ENCODE measurements at regions not wholly inside any gene's neighbourhood (a gene's known extent, or its start where the extent isn't known, plus 50 kb on each side); places are given as distances from the start of the nearest gene placed in this dataset.

GRCh38 chr2:207331674-207332073, 165.9 kb upstream of the KLF7 start:
- Mint-ChIP-seq H3K4me3 (ENCODE audit: low read depth, unreplicated experiment) (no peak overlapping the region), H3K36me3 (ENCODE audit: insufficient read depth, unreplicated experiment) (no peaks in the 10 kb centered on the region), H3K27ac (ENCODE audit: unreplicated experiment) (no peak overlapping the region), H3K4me1 (ENCODE audit: low read depth, unreplicated experiment) (no peaks in the 10 kb centered on the region), H3K9me3 (ENCODE audit: low read depth, unreplicated experiment) (no peaks in the 10 kb centered on the region), H3K27me3 (ENCODE audit: unreplicated experiment) (no peaks in the 10 kb centered on the region)
- intact Hi-C loops (cut with micrococcal nuclease; ENCODE audit: unreplicated experiment): no loop called here
- TF ChIP-seq CTCF (IDR thresholded peaks at IDR 0.05; ENCODE audit: unreplicated experiment): no peak
- CTCF ChIA-PET: no interaction called here
- BruUV-seq (replicated peaks): no TSS peak
- DNase-seq: no peak

- no peaks in the 10 kb centered on the region for H3K36me3 Mint-ChIP-seq (ENCODE audit: insufficient read depth, unreplicated experiment)
- no peak overlapping the region for H3K4me3 Mint-ChIP-seq (ENCODE audit: low read depth, unreplicated experiment)
- CTCF ChIA-PET: no interaction called here
- no peak for TF ChIP-seq CTCF (IDR thresholded peaks at IDR 0.05; ENCODE audit: unreplicated experiment)
- no peaks in the 10 kb centered on the region for H3K9me3 Mint-ChIP-seq (ENCODE audit: low read depth, unreplicated experiment)
- H3K4me1 Mint-ChIP-seq (ENCODE audit: low read depth, unreplicated experiment): no peaks in the 10 kb centered on the region
- H3K27me3 Mint-ChIP-seq (ENCODE audit: unreplicated experiment): no peaks in the 10 kb centered on the region
- intact Hi-C loops (cut with micrococcal nuclease; ENCODE audit: unreplicated experiment): no loop called here
- H3K27ac Mint-ChIP-seq (ENCODE audit: unreplicated experiment): no peak overlapping the region
- no TSS peak for BruUV-seq (replicated peaks)
- DNase-seq: no peak
Observed at GRCh38 chr2:207332480-207333212, 166.9 kb upstream of the KLF7 start.

GRCh38 chr2:207333599-207334300, 168.0 kb upstream of the KLF7 start:
- Mint-ChIP-seq H3K4me1 (ENCODE audit: low read depth, unreplicated experiment) (no peaks in the 10 kb centered on the region), H3K36me3 (ENCODE audit: insufficient read depth, unreplicated experiment) (no peaks in the 10 kb centered on the region), H3K27me3 (ENCODE audit: unreplicated experiment) (no peaks in the 10 kb centered on the region), H3K9me3 (ENCODE audit: low read depth, unreplicated experiment) (no peaks in the 10 kb centered on the region), H3K27ac (ENCODE audit: unreplicated experiment) (no peak overlapping the region), H3K4me3 (ENCODE audit: low read depth, unreplicated experiment) (no peak overlapping the region)
- BruUV-seq (replicated peaks): no TSS peak
- CTCF ChIA-PET: no interaction called here
- no peak for TF ChIP-seq CTCF (IDR thresholded peaks at IDR 0.05; ENCODE audit: unreplicated experiment)
- intact Hi-C loops (cut with micrococcal nuclease; ENCODE audit: unreplicated experiment): no loop called here
- no peak for DNase-seq

- no peaks in the 10 kb centered on the region for H3K9me3 Mint-ChIP-seq (ENCODE audit: low read depth, unreplicated experiment)
- H3K4me3 Mint-ChIP-seq (ENCODE audit: low read depth, unreplicated experiment): no peak overlapping the region
- no peaks in the 10 kb centered on the region for H3K36me3 Mint-ChIP-seq (ENCODE audit: insufficient read depth, unreplicated experiment)
- DNase-seq: no peak
- no peak overlapping the region for H3K27ac Mint-ChIP-seq (ENCODE audit: unreplicated experiment)
- BruUV-seq (replicated peaks): no TSS peak
- TF ChIP-seq CTCF (IDR thresholded peaks at IDR 0.05; ENCODE audit: unreplicated experiment): no peak
- intact Hi-C loops (cut with micrococcal nuclease; ENCODE audit: unreplicated experiment): no loop called here
- no peaks in the 10 kb centered on the region for H3K27me3 Mint-ChIP-seq (ENCODE audit: unreplicated experiment)
- no peaks in the 10 kb centered on the region for H3K4me1 Mint-ChIP-seq (ENCODE audit: low read depth, unreplicated experiment)
- CTCF ChIA-PET: no interaction called here
Observed at GRCh38 chr2:207334301-207334623, 168.5 kb upstream of the KLF7 start.
